Suprapubic skin (tissue), 4 donors: ENCODE measurements at regions not wholly inside any gene's neighbourhood (a gene's known extent, or its start where the extent isn't known, plus 50 kb on each side); places are given as distances from the start of the nearest gene placed in this dataset.

Experiments used
- DNase-seq, 2 donors: peaks; one replicate each; pipeline ENCODE4 v3.0.0-alpha.2; 2019; ENCODE audit warnings: low spot score in 2 of 2
- H3K27ac ChIP-seq: fragments of 200-600 bp; sonication (generic); one replicate; pipeline ENCODE4 v1.5.1; 2019
- H3K27me3 ChIP-seq: fragments of 200-600 bp; sonication (generic); one replicate; pipeline ENCODE4 v1.5.1; 2019
- H3K36me3 ChIP-seq: fragments of 200-600 bp; sonication (generic); one replicate; pipeline ENCODE4 v1.5.1; 2019
- H3K4me1 ChIP-seq: fragments of 200-600 bp; sonication (generic); one replicate; pipeline ENCODE4 v1.5.1; 2019
- H3K4me3 ChIP-seq: fragments of 200-600 bp; sonication (generic); one replicate; pipeline ENCODE4 v1.5.1; 2019; ENCODE audit warnings: mild to moderate bottlenecking
- H3K9me3 ChIP-seq: fragments of 200-600 bp; sonication (generic); one replicate; pipeline ENCODE4 v1.5.1; 2019
- CTCF ChIP-seq, 2 donors: fragments of 200-600 bp in 1 of 2; fragments of 450-650 bp in 1 of 2; sonication (generic) in 1 of 2; IDR thresholded peaks; one replicate each; pipeline ENCODE4 v1.5.1; 2016 to 2019; ENCODE audit warnings: antibody characterized with exemption in 2 of 2, mild to moderate bottlenecking in 1 of 2, moderate library complexity in 1 of 2
- EP300 ChIP-seq: sonication (generic); formaldehyde crosslinking; IDR thresholded peaks from one replicate; pipeline ENCODE4 v1.6.1; 2017; ENCODE audit warnings: antibody characterized with exemption
- POLR2A ChIP-seq, 2 donors: fragments of 450-650 bp; IDR thresholded peaks; one replicate each; pipeline ENCODE4 v1.6.1; 2017; ENCODE audit warnings: antibody characterized with exemption in 2 of 2, mild to moderate bottlenecking in 2 of 2, moderate library complexity in 2 of 2
- POLR2AphosphoS5 ChIP-seq, 3 donors: sonication (generic); formaldehyde crosslinking; IDR thresholded peaks; one replicate each; pipeline ENCODE4 v1.6.1; 2017; ENCODE audit warnings: antibody characterized with exemption in 3 of 3
- WGBS: methylation state at CpG from one replicate; pipeline ENCODE4 v1.1.5; 2018; 5-methylcytosine and 5-hydroxymethylcytosine counted together

DNA sequence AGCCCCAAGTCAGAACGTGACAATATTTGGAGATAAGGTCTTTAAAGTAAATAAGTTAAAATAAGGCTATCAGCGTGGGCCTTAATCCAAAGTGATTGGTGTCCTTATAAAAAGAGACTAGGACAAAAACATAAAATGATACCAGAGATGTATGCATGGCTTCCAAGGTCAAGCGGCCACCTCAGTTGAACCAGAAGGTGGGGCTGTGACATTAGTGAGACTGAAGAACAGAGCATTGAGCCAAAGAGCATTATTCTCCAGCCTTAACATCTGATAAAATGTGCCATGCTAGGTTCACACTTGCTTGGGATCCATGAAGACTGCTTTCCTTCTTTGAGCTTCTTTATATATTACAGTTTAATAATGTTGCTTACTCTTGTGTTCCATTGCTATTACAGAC is 554.6 kb downstream of the PLA2G4A start:
- no peak overlapping the region for H3K27ac ChIP-seq
- TF ChIP-seq POLR2A (IDR thresholded peaks at IDR 0.05) (no peak), CTCF (IDR thresholded peaks at IDR 0.05) (no peak), POLR2AphosphoS5 (IDR thresholded peaks at IDR 0.05) (no peak), EP300 (no peak)
- H3K9me3 ChIP-seq: no peaks in the 10 kb centered on the region
- no peaks in the 10 kb centered on the region for H3K36me3 ChIP-seq
- H3K4me3 ChIP-seq: no peak overlapping the region
- H3K4me1 ChIP-seq: no peaks in the 10 kb centered on the region
- WGBS: 75% methylated on average over 3 of the region's 3 CpGs
- H3K27me3 ChIP-seq: no peaks in the 10 kb centered on the region
- DNase-seq: no peak

DNA sequence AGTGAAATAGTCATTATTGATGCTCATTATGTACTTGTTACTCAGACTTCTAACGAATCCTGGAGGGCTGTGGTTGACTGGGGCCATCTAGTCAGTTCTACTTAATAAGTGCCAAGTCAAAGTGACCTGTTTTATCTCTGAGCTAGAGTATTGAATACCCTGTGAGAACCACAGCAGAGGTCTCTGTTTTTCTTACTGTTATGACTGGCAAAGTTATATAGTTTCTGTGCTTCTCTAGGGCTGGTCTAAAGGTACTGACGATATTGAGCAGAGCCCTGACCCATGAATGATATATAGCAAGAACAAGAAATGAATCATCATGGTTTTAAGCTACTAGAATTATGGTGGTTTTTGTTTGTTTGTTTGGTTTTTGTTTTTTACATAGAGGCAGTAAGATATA is 555.8 kb downstream of the PLA2G4A start:
- Histone ChIP-seq H3K27me3 (no peaks in the 10 kb centered on the region), H3K27ac (no peak overlapping the region), H3K4me3 (no peak overlapping the region), H3K9me3 (no peaks in the 10 kb centered on the region), H3K4me1 (no peaks in the 10 kb centered on the region), H3K36me3 (no peaks in the 10 kb centered on the region)
- TF ChIP-seq CTCF (IDR thresholded peaks at IDR 0.05): no peak
- no peak for TF ChIP-seq EP300
- TF ChIP-seq POLR2A (IDR thresholded peaks at IDR 0.05): no peak
- no peak for TF ChIP-seq POLR2AphosphoS5 (IDR thresholded peaks at IDR 0.05)
- 60% methylated on average over 2 of the region's 2 CpGs for WGBS
- no peak for DNase-seq

DNA sequence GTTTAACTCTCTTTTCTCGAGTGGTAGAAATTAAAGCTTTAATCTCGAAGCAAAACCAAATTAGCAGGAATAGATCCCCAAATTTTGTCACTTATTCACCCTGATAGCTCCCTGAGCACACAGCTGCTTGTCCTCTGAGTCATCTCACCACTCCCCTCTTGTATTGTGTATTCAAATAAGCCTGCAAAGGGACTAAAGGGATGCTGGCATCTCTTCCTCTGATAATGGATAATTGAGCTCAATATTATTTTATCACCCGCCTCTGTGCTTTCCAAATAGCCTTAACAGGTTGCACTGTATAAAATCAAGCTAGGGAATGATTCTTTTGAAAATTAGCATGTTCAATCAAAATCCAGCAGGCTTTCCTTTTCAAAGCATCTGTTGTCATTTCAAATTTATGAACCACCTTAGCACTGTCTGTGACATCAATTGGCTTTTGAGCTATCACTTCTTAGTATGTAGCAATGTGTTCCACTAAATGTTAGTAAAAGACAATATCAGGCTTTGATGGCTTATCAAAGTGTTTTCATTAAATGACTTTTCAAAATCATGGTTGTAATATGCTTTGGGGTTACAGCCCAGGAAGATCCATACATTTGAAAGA is 561.6 kb downstream of the PLA2G4A start:
- Histone ChIP-seq H3K27ac (no peak overlapping the region), H3K4me1 (no peaks in the 10 kb centered on the region), H3K9me3 (no peaks in the 10 kb centered on the region), H3K27me3 (no peaks in the 10 kb centered on the region), H3K36me3 (no peaks in the 10 kb centered on the region), H3K4me3 (no peak overlapping the region)
- no peak for DNase-seq
- no peak for TF ChIP-seq POLR2AphosphoS5 (IDR thresholded peaks at IDR 0.05)
- TF ChIP-seq POLR2A (IDR thresholded peaks at IDR 0.05): no peak
- TF ChIP-seq EP300: no peak
- TF ChIP-seq CTCF (IDR thresholded peaks at IDR 0.05): no peak
- 72% methylated on average over 3 of the region's 3 CpGs for WGBS

DNA sequence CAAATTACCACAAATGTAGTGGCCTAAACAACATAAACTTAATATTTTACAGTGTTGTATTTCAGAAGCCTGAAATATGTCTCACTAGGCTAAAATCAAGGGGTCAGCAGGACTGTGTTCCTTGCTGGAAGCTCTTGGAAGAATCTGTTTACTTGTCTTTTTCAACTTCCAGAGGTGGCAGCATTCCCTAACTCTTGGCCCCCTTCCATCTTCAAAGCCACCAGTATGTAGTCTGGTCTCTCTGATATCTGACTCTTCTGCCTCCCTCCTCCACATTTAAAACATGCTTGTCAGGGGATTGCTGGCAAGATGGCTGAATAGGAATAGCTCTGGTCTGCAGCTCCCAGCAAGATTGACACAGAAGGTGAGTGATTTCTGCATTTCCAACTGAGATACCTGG is 567.5 kb downstream of the PLA2G4A start:
- DNase-seq: no peak
- H3K4me1 ChIP-seq: no peaks in the 10 kb centered on the region
- no peaks in the 10 kb centered on the region for H3K9me3 ChIP-seq
- H3K27me3 ChIP-seq: no peaks in the 10 kb centered on the region
- H3K36me3 ChIP-seq: no peaks in the 10 kb centered on the region
- no peak overlapping the region for H3K4me3 ChIP-seq
- no peak overlapping the region for H3K27ac ChIP-seq
- no peak for TF ChIP-seq EP300
- TF ChIP-seq POLR2A (IDR thresholded peaks at IDR 0.05): no peak
- no peak for TF ChIP-seq POLR2AphosphoS5 (IDR thresholded peaks at IDR 0.05)
- TF ChIP-seq CTCF (IDR thresholded peaks at IDR 0.05): no peak

- H3K4me1 ChIP-seq: no peaks in the 10 kb centered on the region
- H3K27ac ChIP-seq: no peak overlapping the region
- no peak for DNase-seq
- TF ChIP-seq EP300 (no peak), POLR2AphosphoS5 (IDR thresholded peaks at IDR 0.05) (no peak), CTCF (IDR thresholded peaks at IDR 0.05) (no peak), POLR2A (IDR thresholded peaks at IDR 0.05) (no peak)
- no peaks in the 10 kb centered on the region for H3K9me3 ChIP-seq
- no peaks in the 10 kb centered on the region for H3K36me3 ChIP-seq
- no peak overlapping the region for H3K4me3 ChIP-seq
- WGBS: 64% methylated on average over 11 of the region's 12 CpGs
- H3K27me3 ChIP-seq: no peaks in the 10 kb centered on the region
These were observed 568.4 kb downstream of the PLA2G4A start for GRCh38 chr1:187396929-187397796.
